HCT116 (cell line): ENCODE measurements at regions not wholly inside any gene's neighbourhood (a gene's known extent, or its start where the extent isn't known, plus 50 kb on each side); places are given as distances from the start of the nearest gene placed in this dataset.

Source experiments
- CTCF ChIP-seq, 3 experiments: fragments of 200-600 bp in 1 of 3; sonication (generic) in 1 of 3; IDR thresholded peaks in 2 of 3; conservative IDR thresholded peaks in 1 of 3; 2 replicates each; pipeline ENCODE4 v1.5.1; 2012 to 2017; ENCODE audit warnings: low read depth in 2 of 3, low read length in 2 of 3, antibody characterized with exemption in 1 of 3, borderline replicate concordance in 1 of 3, control low read depth in 1 of 3, mild to moderate bottlenecking in 1 of 3, mixed read lengths in 1 of 3, mixed run types in 1 of 3, moderate library complexity in 1 of 3; ENCODE audit not compliant: insufficient read depth in 1 of 3
- EGR1 ChIP-seq: IDR thresholded peaks from 2 replicates; pipeline ENCODE4 v1.6.1; 2012; ENCODE audit warnings: low read depth
- EZH2 ChIP-seq: fragments of 200-600 bp; sonication (generic); IDR thresholded peaks from 2 replicates; pipeline ENCODE4 v1.6.1; 2017; ENCODE audit warnings: antibody characterized with exemption, mixed run types
- FOSL1 ChIP-seq: IDR thresholded peaks from 2 replicates; pipeline ENCODE4 v1.6.1; 2012; ENCODE audit warnings: low read depth
- MAX ChIP-seq: IDR thresholded peaks from 2 replicates; pipeline ENCODE4 v1.6.1; 2012
- POLR2A ChIP-seq: IDR thresholded peaks from 2 replicates; pipeline ENCODE4 v1.7.0; 2011; ENCODE audit warnings: borderline replicate concordance; ENCODE audit not compliant: insufficient read depth, insufficient read length; ENCODE audit errors: extremely low read depth
- YY1 ChIP-seq: IDR thresholded peaks from 2 replicates; pipeline ENCODE4 v1.6.1; 2011; ENCODE audit warnings: low read length, low read depth, moderate library complexity, mild to moderate bottlenecking; ENCODE audit not compliant: insufficient replicate concordance; ENCODE audit errors: extremely low read depth

- TF ChIP-seq CTCF (IDR thresholded peaks at IDR 0.05 in 2 of 3, conservative IDR thresholded peaks at IDR 0.05 in 1 of 3; ENCODE audit: borderline replicate concordance in 1 of 3, insufficient read depth in 1 of 3, low read depth in 2 of 3, low read length in 2 of 3) (no peak), EZH2 (no peak), FOSL1 (no peak), POLR2A (no peak), YY1 (no peak), EGR1 (no peak), MAX (no peak)
Observed at GRCh38 chr13:80680786-80681366, 339.9 kb upstream of the SPRY2 start.
